BJ (cell line): ENCODE measurements at regions not wholly inside any gene's neighbourhood (a gene's known extent, or its start where the extent isn't known, plus 50 kb on each side); places are given as distances from the start of the nearest gene placed in this dataset.
"Not testable (repeated sequence)": the region's sequence is repeated elsewhere in the genome, so short reads cannot be mapped to it uniquely, and the experiment has no call there.

ENCODE experiments used
- CTCF ChIA-PET: fragments of 350-600 bp; formaldehyde crosslinking; extraction: SDS; loops from one replicate; lab custom pipeline; 2021; ENCODE audit warnings: antibody characterized with exemption, inconsistent platforms; lab: Yijun Ruan, JAX
- POLR2A ChIA-PET: fragments of 300-600 bp; sonication (Branson Sonifier 250); formaldehyde crosslinking; extraction: SDS; loops from one replicate; lab custom pipeline; 2021; ENCODE audit warnings: antibody characterized with exemption; lab: Charles Lee
- DNase-seq: peaks from one replicate; pipeline ENCODE4 v3.0.0-alpha.2; 2011; ENCODE audit warnings: low read depth
- H3K27me3 ChIP-seq: 2 replicates; pipeline ENCODE4 v1.6.0; 2011; ENCODE audit warnings: low read length; ENCODE audit not compliant: control insufficient read depth, insufficient read depth
- H3K36me3 ChIP-seq: 2 replicates; pipeline ENCODE4 v1.5.1; 2011; ENCODE audit warnings: low read length; ENCODE audit not compliant: control insufficient read depth, insufficient read depth
- H3K4me3 ChIP-seq: 2 replicates; pipeline ENCODE4 v1.5.1; 2011; ENCODE audit warnings: low read depth, mild to moderate bottlenecking, control low read depth, low read length
- TF ChIP-seq, protein P1 (sequence below): IDR thresholded peaks from 2 replicates; pipeline ENCODE4 v1.5.1; 2011; ENCODE audit warnings: low read depth, mild to moderate bottlenecking, control low read depth, inconsistent platforms, low read length, moderate library complexity; ENCODE audit not compliant: insufficient read depth

DNA sequence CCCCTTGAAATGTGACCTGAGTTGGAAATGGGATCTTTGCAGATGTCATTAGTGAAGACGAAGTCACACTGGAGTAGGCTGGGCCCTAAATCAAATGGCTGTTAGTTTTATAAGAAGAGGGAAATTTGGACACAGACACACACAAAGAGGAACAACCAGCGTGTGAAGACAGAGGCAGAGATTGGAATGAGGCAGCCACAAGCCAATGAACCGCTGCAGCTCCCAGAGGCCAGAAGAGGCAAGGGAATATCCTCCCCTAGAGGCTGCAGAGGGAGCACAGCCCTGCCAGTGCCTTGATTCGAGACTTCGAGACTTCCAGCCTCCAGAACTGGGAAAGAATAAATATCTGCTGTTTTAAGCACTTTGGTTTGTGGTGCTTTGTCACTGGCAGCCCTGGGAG is 484.5 kb downstream of the MN1 start:
- DNase-seq, result no peak
- POLR2A ChIA-PET, result no interaction called here
- Histone ChIP-seq H3K27me3 (peaks cover 26% of the 10 kb centered on the region), H3K36me3 (no peaks in the 10 kb centered on the region), H3K4me3 (no peak overlapping the region)
- TF ChIP-seq, protein P1, sequence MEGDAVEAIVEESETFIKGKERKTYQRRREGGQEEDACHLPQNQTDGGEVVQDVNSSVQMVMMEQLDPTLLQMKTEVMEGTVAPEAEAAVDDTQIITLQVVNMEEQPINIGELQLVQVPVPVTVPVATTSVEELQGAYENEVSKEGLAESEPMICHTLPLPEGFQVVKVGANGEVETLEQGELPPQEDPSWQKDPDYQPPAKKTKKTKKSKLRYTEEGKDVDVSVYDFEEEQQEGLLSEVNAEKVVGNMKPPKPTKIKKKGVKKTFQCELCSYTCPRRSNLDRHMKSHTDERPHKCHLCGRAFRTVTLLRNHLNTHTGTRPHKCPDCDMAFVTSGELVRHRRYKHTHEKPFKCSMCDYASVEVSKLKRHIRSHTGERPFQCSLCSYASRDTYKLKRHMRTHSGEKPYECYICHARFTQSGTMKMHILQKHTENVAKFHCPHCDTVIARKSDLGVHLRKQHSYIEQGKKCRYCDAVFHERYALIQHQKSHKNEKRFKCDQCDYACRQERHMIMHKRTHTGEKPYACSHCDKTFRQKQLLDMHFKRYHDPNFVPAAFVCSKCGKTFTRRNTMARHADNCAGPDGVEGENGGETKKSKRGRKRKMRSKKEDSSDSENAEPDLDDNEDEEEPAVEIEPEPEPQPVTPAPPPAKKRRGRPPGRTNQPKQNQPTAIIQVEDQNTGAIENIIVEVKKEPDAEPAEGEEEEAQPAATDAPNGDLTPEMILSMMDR, result no peak
- CTCF ChIA-PET, result interaction anchor here (1.2 kb wide), 1 partner anchor 638 kb away, joined by 3 read pairs; no protein-coding TSS in a partner anchor

DNA sequence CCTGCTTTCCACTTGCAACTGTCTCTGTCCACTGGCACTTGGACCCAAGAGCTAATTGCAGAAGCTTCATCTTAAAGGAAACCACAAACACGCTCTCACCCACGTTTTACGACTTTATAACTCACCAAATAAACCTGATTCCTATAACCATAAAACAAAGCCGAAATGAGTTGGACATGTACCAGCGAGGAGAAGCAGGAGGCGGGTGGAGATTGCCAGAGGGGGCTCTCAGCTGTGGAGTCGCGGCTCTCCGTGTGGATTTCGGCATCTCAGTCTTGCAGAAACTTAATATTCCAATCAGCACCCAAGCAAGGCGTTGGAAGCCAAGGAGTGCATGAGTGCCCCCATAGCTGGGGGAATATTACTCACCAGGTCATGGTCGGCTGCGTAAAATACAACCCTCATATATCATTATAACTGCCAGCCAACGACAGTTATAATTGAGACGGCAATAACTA is 483.6 kb downstream of the MN1 start:
- POLR2A ChIA-PET, result no interaction called here
- CTCF ChIA-PET, result interaction anchor here (0.6 to 2.5 kb wide), 3 partner anchors 13 to 669 kb away, joined by 3 to 8 read pairs (median 3); no protein-coding TSS in a partner anchor
- H3K36me3 ChIP-seq, result no peaks in the 10 kb centered on the region
- H3K4me3 ChIP-seq, result no peak overlapping the region
- peak; percentile 19 for DNase-seq
- TF ChIP-seq, protein P1, result no peak
- peaks cover 25% of the 10 kb centered on the region for H3K27me3 ChIP-seq

DNA sequence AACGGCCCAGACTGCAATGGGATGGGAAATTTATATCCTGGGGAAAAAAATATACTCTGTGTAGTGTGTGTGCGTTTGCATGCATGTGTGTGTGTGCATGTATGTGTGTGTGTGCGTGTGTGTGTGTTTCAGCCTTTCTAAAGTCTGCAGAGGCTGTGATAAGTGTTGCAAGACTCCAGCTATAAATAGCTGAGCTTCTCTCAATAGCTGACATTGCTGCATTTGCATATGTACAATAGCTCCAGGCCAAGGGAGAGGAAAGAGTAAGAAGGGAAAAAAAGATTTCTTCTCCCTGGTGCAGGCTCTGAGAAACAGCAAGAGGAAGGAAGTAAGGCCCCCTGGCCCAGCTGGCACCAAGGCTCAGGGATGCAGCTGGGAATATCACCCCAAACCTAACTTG is 483.0 kb downstream of the MN1 start:
- ChIA-PET POLR2A (interaction anchor here (0.6 kb wide), 1 partner anchor 76 kb away, joined by 9 read pairs; no protein-coding TSS in a partner anchor), CTCF (interaction anchor here (0.6 to 2.5 kb wide), 3 partner anchors 13 to 669 kb away, joined by 3 to 8 read pairs (median 3); no protein-coding TSS in a partner anchor)
- Histone ChIP-seq H3K36me3 (no peaks in the 10 kb centered on the region), H3K27me3 (peaks cover 25% of the 10 kb centered on the region), H3K4me3 (no peak overlapping the region)
- peak; percentile 22 for DNase-seq
- TF ChIP-seq, protein P1, result no peak

DNA sequence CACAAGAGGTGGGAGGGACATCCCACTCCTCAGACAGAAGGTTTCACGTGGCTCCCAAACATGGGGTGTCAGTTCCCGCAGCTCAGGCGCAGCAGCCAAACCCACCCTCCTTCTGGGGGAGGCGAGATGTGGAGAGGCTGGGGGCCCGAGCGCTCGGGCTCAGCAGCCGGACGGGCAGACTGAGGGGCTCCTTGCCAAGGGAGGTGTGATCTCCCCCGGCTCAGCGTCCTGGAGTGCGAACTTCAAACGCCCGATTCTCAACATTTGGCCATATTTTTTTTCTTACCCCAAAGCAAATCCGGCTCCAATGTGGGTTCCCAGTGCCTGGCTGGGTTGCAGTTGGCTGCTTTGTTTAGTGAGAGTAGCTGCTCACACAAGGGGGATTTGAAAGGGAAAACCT is 477.9 kb downstream of the MN1 start:
- H3K36me3 ChIP-seq, result no peaks in the 10 kb centered on the region
- POLR2A ChIA-PET, result no interaction called here
- TF ChIP-seq, protein P1, result no peak
- CTCF ChIA-PET, result interaction anchor here (0.6 kb wide), 1 partner anchor 268 kb away, joined by 3 read pairs; no protein-coding TSS in a partner anchor
- peaks cover 17% of the 10 kb centered on the region for H3K27me3 ChIP-seq
- H3K4me3 ChIP-seq, result no peak overlapping the region
- DNase-seq, result no peak

DNA sequence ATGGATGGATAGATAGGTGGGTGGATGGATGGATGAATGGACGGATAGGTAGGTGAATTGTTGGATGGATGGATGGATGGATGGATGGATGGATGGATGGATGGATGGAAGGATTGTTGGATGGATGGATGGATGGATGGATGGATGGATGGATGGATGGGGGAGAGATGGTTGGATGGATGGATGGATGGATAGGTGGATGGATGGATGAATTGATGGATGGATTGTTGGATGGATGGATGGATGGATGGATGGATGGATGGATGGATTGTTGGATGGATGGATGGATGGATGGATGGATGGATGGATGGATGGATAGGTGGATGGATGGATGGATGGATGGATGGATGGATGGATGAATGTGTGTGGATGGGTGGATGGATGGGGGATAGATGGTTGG is 476.6 kb downstream of the MN1 start:
- POLR2A ChIA-PET, DNase-seq, H3K36me3 ChIP-seq, CTCF ChIA-PET, H3K4me3 ChIP-seq: not testable (repeated sequence)
- peaks cover 18% of the 10 kb centered on the region for H3K27me3 ChIP-seq

DNA sequence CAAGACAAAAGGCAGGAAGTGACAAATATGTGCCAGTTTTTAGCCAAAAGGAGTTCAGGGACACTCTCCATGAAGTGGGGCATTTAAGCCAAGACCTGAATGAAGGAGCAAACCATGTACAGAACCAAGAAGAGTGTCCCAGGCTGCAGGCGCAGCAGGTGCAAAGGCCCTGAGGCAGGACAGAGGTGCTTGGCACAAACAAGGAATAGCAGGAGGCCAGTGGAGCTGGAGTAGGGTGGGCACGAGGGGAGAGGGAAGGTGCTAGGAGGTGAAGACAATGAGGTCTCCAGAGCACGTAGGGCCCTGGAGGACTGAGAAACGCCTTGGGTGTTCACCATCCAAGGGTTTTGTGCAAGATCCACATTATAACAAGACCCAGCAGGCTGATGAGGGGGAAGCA is 474.1 kb downstream of the MN1 start:
- no peak overlapping the region for H3K4me3 ChIP-seq
- CTCF ChIA-PET, result no interaction called here
- POLR2A ChIA-PET, result no interaction called here
- H3K27me3 ChIP-seq, result peaks cover 18% of the 10 kb centered on the region
- no peaks in the 10 kb centered on the region for H3K36me3 ChIP-seq
- TF ChIP-seq, protein P1, result no peak
- DNase-seq, result no peak
